Uterus (tissue), 3 donors: ENCODE measurements at regions not wholly inside any gene's neighbourhood (a gene's known extent, or its start where the extent isn't known, plus 50 kb on each side); places are given as distances from the start of the nearest gene placed in this dataset.
"Not testable (repeated sequence)": the region's sequence is repeated elsewhere in the genome, so short reads cannot be mapped to it uniquely, and the experiment has no call there.

Experiments used
- DNase-seq, 2 donors: peaks; one replicate each; pipeline ENCODE4 v3.0.0-alpha.2; 2019 to 2020
- H3K27ac ChIP-seq, 2 donors: fragments of 200-600 bp; sonication (generic); 1 replicate in 1 of 2; 2 replicates in 1 of 2; pipeline ENCODE4 v1.5.1; 2016 to 2018
- H3K27me3 ChIP-seq, 2 donors: fragments of 200-600 bp; sonication (generic); one replicate each; pipeline ENCODE4 v1.5.1; 2018 to 2019; ENCODE audit warnings: control low read depth in 1 of 2
- H3K36me3 ChIP-seq, 2 donors: fragments of 200-600 bp; sonication (generic); one replicate each; pipeline ENCODE4 v1.5.1; 2019; ENCODE audit warnings: control low read depth in 1 of 2
- H3K4me1 ChIP-seq, 2 donors: fragments of 200-600 bp; sonication (generic); one replicate each; pipeline ENCODE4 v1.5.1; 2018 to 2019; ENCODE audit warnings: control low read depth in 1 of 2
- H3K4me3 ChIP-seq, 2 donors: fragments of 200-600 bp; sonication (generic); 1 replicate in 1 of 2; 2 replicates in 1 of 2; pipeline ENCODE4 v1.5.1; 2018 to 2019; ENCODE audit warnings: mild to moderate bottlenecking in 1 of 2
- H3K9me3 ChIP-seq, 2 donors: fragments of 200-600 bp; sonication (generic); one replicate each; pipeline ENCODE4 v1.5.1; 2019; ENCODE audit warnings: control low read depth in 1 of 2
- POLR2A ChIP-seq, 2 donors: fragments of 450-650 bp; IDR thresholded peaks; one replicate each; pipeline ENCODE4 v1.6.1; 2016; ENCODE audit warnings: antibody characterized with exemption in 2 of 2, mild to moderate bottlenecking in 1 of 2, moderate library complexity in 1 of 2
- intact Hi-C: fragments of 100-400 bp; cut with DNase I; formaldehyde crosslinking; loops from one replicate; pipeline ENCODE4 v1.15.1; 2023; ENCODE audit warnings: low total_unique reads
- TF ChIP-seq, protein P1 (sequence below), 4 experiments: fragments of 200-600 bp in 2 of 4; fragments of 450-650 bp in 2 of 4; sonication (generic) in 2 of 4; IDR thresholded peaks; one replicate each; pipeline ENCODE4 v1.5.1; 2016 to 2019; ENCODE audit warnings: antibody characterized with exemption in 4 of 4, mild to moderate bottlenecking in 2 of 4, moderate library complexity in 1 of 4
- donor health status: DM: yes; HTN: yes; CAD: no.

DNA sequence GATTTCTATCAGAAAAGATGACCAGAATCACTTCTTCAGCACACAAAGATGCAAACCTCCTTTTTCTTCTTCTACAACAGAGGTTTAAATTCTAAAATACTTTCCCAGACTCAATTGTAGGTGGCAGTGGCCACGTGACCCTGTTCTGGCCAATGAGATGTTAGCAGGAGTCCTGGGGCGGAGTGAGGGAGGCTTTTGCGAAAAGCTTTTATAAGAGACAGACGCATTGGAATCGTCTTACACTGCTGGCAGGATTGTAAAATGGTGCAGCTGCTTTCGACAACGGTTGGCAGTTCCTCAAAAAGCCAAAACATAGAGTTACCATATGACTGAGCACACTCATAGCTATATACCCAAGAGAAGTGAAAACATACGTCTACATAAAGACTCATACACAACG lies 87.0 kb upstream of the MAGI3 start:
- H3K4me1 ChIP-seq, result no peaks in the 10 kb centered on the region
- no peak overlapping the region for H3K27ac ChIP-seq
- no peaks in the 10 kb centered on the region for H3K36me3 ChIP-seq
- DNase-seq, result no peak
- TF ChIP-seq, protein P1, sequence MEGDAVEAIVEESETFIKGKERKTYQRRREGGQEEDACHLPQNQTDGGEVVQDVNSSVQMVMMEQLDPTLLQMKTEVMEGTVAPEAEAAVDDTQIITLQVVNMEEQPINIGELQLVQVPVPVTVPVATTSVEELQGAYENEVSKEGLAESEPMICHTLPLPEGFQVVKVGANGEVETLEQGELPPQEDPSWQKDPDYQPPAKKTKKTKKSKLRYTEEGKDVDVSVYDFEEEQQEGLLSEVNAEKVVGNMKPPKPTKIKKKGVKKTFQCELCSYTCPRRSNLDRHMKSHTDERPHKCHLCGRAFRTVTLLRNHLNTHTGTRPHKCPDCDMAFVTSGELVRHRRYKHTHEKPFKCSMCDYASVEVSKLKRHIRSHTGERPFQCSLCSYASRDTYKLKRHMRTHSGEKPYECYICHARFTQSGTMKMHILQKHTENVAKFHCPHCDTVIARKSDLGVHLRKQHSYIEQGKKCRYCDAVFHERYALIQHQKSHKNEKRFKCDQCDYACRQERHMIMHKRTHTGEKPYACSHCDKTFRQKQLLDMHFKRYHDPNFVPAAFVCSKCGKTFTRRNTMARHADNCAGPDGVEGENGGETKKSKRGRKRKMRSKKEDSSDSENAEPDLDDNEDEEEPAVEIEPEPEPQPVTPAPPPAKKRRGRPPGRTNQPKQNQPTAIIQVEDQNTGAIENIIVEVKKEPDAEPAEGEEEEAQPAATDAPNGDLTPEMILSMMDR (IDR thresholded peaks at IDR 0.05), result no peak
- no peak for TF ChIP-seq POLR2A (IDR thresholded peaks at IDR 0.05)
- intact Hi-C loops, result no loop called here
- no peak overlapping the region for H3K4me3 ChIP-seq
- no peaks in the 10 kb centered on the region for H3K9me3 ChIP-seq
- no peaks in the 10 kb centered on the region for H3K27me3 ChIP-seq

GRCh38 chr1:113305029-113305428 lies 85.3 kb upstream of the MAGI3 start:
- intact Hi-C loops, DNase-seq: not testable (repeated sequence)

GRCh38 chr1:113307771-113308445 lies 82.4 kb upstream of the MAGI3 start:
- DNase-seq, result no peak
- no peak overlapping the region for H3K4me3 ChIP-seq
- no peaks in the 10 kb centered on the region for H3K9me3 ChIP-seq
- H3K27ac ChIP-seq, result no peak overlapping the region
- intact Hi-C loops, result no loop called here
- TF ChIP-seq, protein P1 (IDR thresholded peaks at IDR 0.05), result no peak
- no peak for TF ChIP-seq POLR2A (IDR thresholded peaks at IDR 0.05)
- no peaks in the 10 kb centered on the region for H3K36me3 ChIP-seq
- H3K4me1 ChIP-seq, result no peaks in the 10 kb centered on the region
- H3K27me3 ChIP-seq, result no peaks in the 10 kb centered on the region

More at GRCh38 chr1:113305029-113305428, 85.3 kb upstream of the MAGI3 start:
- H3K27me3 ChIP-seq, H3K27ac ChIP-seq, H3K36me3 ChIP-seq, H3K4me1 ChIP-seq, H3K9me3 ChIP-seq, H3K4me3 ChIP-seq: not testable (repeated sequence)

DNA sequence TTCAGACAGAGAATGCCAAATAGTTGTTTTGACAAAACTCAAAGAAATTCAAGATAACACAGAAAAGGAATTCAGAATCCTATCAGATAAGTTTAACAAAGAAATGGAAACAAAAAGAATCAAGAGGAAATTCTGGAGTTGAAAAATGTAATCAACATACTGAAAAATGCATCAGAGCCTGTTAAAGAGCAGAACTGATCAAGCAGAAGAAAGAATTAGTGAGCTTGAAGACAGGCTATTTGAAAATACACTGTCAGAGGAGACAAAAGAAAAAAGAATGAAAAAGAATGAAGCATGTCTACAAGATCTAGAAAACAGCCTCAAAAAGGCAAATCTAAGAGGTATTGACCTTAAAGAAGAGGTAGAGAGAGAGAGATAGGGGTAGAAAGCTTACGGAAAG lies 77.7 kb upstream of the MAGI3 start:
- H3K27me3 ChIP-seq, intact Hi-C loops, H3K36me3 ChIP-seq, H3K9me3 ChIP-seq, DNase-seq, H3K4me1 ChIP-seq, H3K27ac ChIP-seq, H3K4me3 ChIP-seq: not testable (repeated sequence)

DNA sequence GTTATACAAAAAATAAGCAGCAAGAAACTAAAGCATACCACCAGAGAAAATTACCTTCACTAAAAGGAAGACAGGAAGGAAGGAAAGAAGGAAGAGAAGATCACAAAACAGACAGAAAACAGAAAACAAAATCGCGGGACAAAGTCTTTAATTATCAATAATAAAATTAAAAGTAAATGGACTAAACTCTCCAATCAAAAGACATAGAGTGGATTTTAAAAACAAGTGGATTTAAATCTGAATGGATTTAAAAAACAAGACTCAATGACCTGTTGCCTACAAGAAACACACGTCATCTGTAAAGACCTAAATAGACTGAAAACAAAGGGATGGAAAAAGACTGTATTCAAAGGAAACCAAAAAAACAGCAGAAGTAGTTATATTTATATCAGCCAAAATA lies 75.7 kb upstream of the MAGI3 start:
- Histone ChIP-seq H3K27me3 (no peaks in the 10 kb centered on the region), H3K9me3 (no peaks in the 10 kb centered on the region), H3K27ac (no peak overlapping the region), H3K4me1 (no peaks in the 10 kb centered on the region), H3K4me3 (no peak overlapping the region), H3K36me3 (no peaks in the 10 kb centered on the region)
- no peak for TF ChIP-seq POLR2A (IDR thresholded peaks at IDR 0.05)
- TF ChIP-seq, protein P1 (IDR thresholded peaks at IDR 0.05), result no peak
- intact Hi-C loops, result no loop called here
- no peak for DNase-seq

- no peak for DNase-seq
- no peak for TF ChIP-seq POLR2A (IDR thresholded peaks at IDR 0.05)
- TF ChIP-seq, protein P1 (IDR thresholded peaks at IDR 0.05), result no peak
Measured at GRCh38 chr1:113320272-113320671, 70.0 kb upstream of the MAGI3 start.

More at GRCh38 chr1:113320272-113320671, 70.0 kb upstream of the MAGI3 start:
- intact Hi-C loops, result no loop called here
- H3K9me3 ChIP-seq, result no peaks in the 10 kb centered on the region
- H3K36me3 ChIP-seq, result no peaks in the 10 kb centered on the region
- no peaks in the 10 kb centered on the region for H3K27me3 ChIP-seq
- H3K4me3 ChIP-seq, result no peak overlapping the region
- no peaks in the 10 kb centered on the region for H3K4me1 ChIP-seq
- no peak overlapping the region for H3K27ac ChIP-seq
